Liver (tissue), 8 donors: ENCODE measurements at regions not wholly inside any gene's neighbourhood (a gene's known extent, or its start where the extent isn't known, plus 50 kb on each side); places are given as distances from the start of the nearest gene placed in this dataset.

ENCODE experiments used
- DNase-seq: peaks from one replicate; pipeline ENCODE4 v3.0.0-alpha.2; 2017; ENCODE audit warnings: low spot score
- H3K27ac ChIP-seq, 2 donors: one replicate each; pipeline ENCODE4 v1.7.0; 2013; ENCODE audit warnings: inconsistent platforms in 2 of 2, low read length in 2 of 2, control low read depth in 1 of 2, low read depth in 1 of 2, mild to moderate bottlenecking in 1 of 2
- H3K27me3 ChIP-seq, 4 donors: one replicate each; pipeline versions ENCODE4 v1.6.1 to v1.7.0; 2013; ENCODE audit warnings: low read length in 3 of 4, inconsistent platforms in 1 of 4, mild to moderate bottlenecking in 1 of 4, moderate library complexity in 1 of 4; ENCODE audit not compliant: control insufficient read depth in 4 of 4, insufficient read depth in 4 of 4
- H3K36me3 ChIP-seq, 4 donors: one replicate each; pipeline versions ENCODE4 v1.6.1 to v1.7.0; 2013; ENCODE audit warnings: low read length in 3 of 4, mild to moderate bottlenecking in 3 of 4, low read depth in 1 of 4, moderate library complexity in 1 of 4; ENCODE audit not compliant: control insufficient read depth in 4 of 4, insufficient read depth in 3 of 4
- H3K4me1 ChIP-seq, 4 donors: one replicate each; pipeline versions ENCODE4 v1.6.1 to v1.7.0; 2013; ENCODE audit warnings: low read length in 3 of 4, mild to moderate bottlenecking in 3 of 4, moderate library complexity in 1 of 4; ENCODE audit not compliant: control insufficient read depth in 4 of 4, insufficient read depth in 4 of 4
- H3K4me3 ChIP-seq, 3 donors: one replicate each; pipeline versions ENCODE4 v1.6.1 to v1.7.0; 2013; ENCODE audit warnings: low read length in 3 of 3, control low read depth in 1 of 3, low read depth in 1 of 3, mild to moderate bottlenecking in 1 of 3
- H3K9ac ChIP-seq, 2 donors: one replicate each; pipeline ENCODE4 v1.7.0; 2013; ENCODE audit warnings: low read length in 2 of 2, mild to moderate bottlenecking in 2 of 2, moderate library complexity in 2 of 2, control low read depth in 1 of 2, low read depth in 1 of 2
- H3K9me3 ChIP-seq, 4 donors: one replicate each; pipeline versions ENCODE4 v1.6.1 to v1.7.0; 2013; ENCODE audit warnings: low read length in 3 of 4; ENCODE audit not compliant: control insufficient read depth in 4 of 4
- ATF3 ChIP-seq: IDR thresholded peaks from 2 replicates; pipeline ENCODE4 v1.6.1; 2016; ENCODE audit warnings: antibody characterized with exemption
- CTCF ChIP-seq: fragments of 150-350 bp; IDR thresholded peaks from 2 replicates; pipeline ENCODE4 v1.5.1; 2017; ENCODE audit warnings: improper control_type of control experiment, low read depth, low read length; ENCODE audit not compliant: missing input control
- EGR1 ChIP-seq, 2 donors: IDR thresholded peaks; 2 replicates each; pipeline ENCODE4 v1.6.1; 2016 to 2018; ENCODE audit warnings: antibody characterized with exemption in 2 of 2, low read depth in 2 of 2
- FOXA2 ChIP-seq: IDR thresholded peaks from 2 replicates; pipeline ENCODE4 v1.6.1; 2016; ENCODE audit warnings: antibody characterized with exemption
- GABPA ChIP-seq, 2 donors: IDR thresholded peaks in 1 of 2; conservative IDR thresholded peaks in 1 of 2; 2 replicates each; pipeline ENCODE4 v1.6.1; 2016; ENCODE audit warnings: antibody characterized with exemption in 2 of 2, mild to moderate bottlenecking in 1 of 2, moderate library complexity in 1 of 2
- HNF4A ChIP-seq, 2 donors: conservative IDR thresholded peaks; 2 replicates each; pipeline ENCODE4 v1.6.1; 2016; ENCODE audit warnings: antibody characterized with exemption in 2 of 2, mild to moderate bottlenecking in 2 of 2
- HNF4G ChIP-seq: IDR thresholded peaks from 2 replicates; pipeline ENCODE4 v1.6.1; 2016; ENCODE audit warnings: antibody characterized with exemption
- JUND ChIP-seq, 2 donors: IDR thresholded peaks; 2 replicates each; pipeline ENCODE4 v1.6.1; 2016; ENCODE audit warnings: antibody characterized with exemption in 2 of 2
- MAX ChIP-seq: IDR thresholded peaks from 2 replicates; pipeline ENCODE4 v1.6.1; 2016; ENCODE audit warnings: antibody characterized with exemption
- NR2F2 ChIP-seq: IDR thresholded peaks from 2 replicates; pipeline ENCODE4 v1.6.1; 2016; ENCODE audit warnings: antibody characterized with exemption
- RAD21 ChIP-seq, 2 donors: IDR thresholded peaks; 2 replicates each; pipeline ENCODE4 v1.6.1; 2016; ENCODE audit warnings: antibody characterized with exemption in 2 of 2, mild to moderate bottlenecking in 2 of 2
- REST ChIP-seq: IDR thresholded peaks from 2 replicates; pipeline ENCODE4 v1.6.1; 2016; ENCODE audit warnings: antibody characterized with exemption, mild to moderate bottlenecking
- SP1 ChIP-seq: IDR thresholded peaks from 2 replicates; pipeline ENCODE4 v1.6.1; 2018; ENCODE audit warnings: antibody characterized with exemption, mild to moderate bottlenecking
- TAF1 ChIP-seq: conservative IDR thresholded peaks from 2 replicates; pipeline ENCODE4 v1.6.1; 2016; ENCODE audit warnings: antibody characterized with exemption, mild to moderate bottlenecking
- YY1 ChIP-seq: IDR thresholded peaks from 2 replicates; pipeline ENCODE4 v1.6.1; 2016; ENCODE audit warnings: antibody characterized with exemption, mild to moderate bottlenecking
- WGBS: extraction: QIAGEN DNeasy Blood & Tissue Kit; methylation state at CpG from one replicate; pipeline ENCODE4 v1.1.7; 2013; 5-methylcytosine and 5-hydroxymethylcytosine counted together
- donor health status: healthy.
- donor health status: healthy.
- donor health status: healthy.
- donor health status: healthy.
- donor health status: healthy.

GRCh38 chr4:31651541-31651940 is 931.4 kb downstream of the PCDH7 start:
- H3K36me3 ChIP-seq = no peaks in the 10 kb centered on the region
- no peak overlapping the region for H3K9ac ChIP-seq
- H3K27ac ChIP-seq = no peak overlapping the region
- H3K4me3 ChIP-seq = no peak overlapping the region
- no peak for DNase-seq
- H3K27me3 ChIP-seq = no peaks in the 10 kb centered on the region
- no peaks in the 10 kb centered on the region for H3K4me1 ChIP-seq
- no peak for TF ChIP-seq RAD21 (IDR thresholded peaks at IDR 0.05)
- no peak for TF ChIP-seq CTCF
- no peaks in the 10 kb centered on the region for H3K9me3 ChIP-seq
- WGBS = 47% methylated on average over 1 of the region's 1 CpG

- no peaks in the 10 kb centered on the region for H3K27me3 ChIP-seq
- H3K9ac ChIP-seq = no peak overlapping the region
- H3K27ac ChIP-seq = no peak overlapping the region
- no peaks in the 10 kb centered on the region for H3K9me3 ChIP-seq
- no peak overlapping the region for H3K4me3 ChIP-seq
- TF ChIP-seq CTCF (no peak), HNF4A (conservative IDR thresholded peaks at IDR 0.05) (no peak), FOXA2 (no peak), JUND (IDR thresholded peaks at IDR 0.05) (no peak), HNF4G (no peak), RAD21 (IDR thresholded peaks at IDR 0.05) (no peak), TAF1 (no peak), YY1 (no peak), ATF3 (no peak), EGR1 (IDR thresholded peaks at IDR 0.05; ENCODE audit: low read depth in 2 of 2) (no peak), MAX (no peak), SP1 (no peak), REST (no peak), GABPA (IDR thresholded peaks at IDR 0.05 in 1 of 2, conservative IDR thresholded peaks at IDR 0.05 in 1 of 2) (no peak), NR2F2 (no peak)
- no peaks in the 10 kb centered on the region for H3K36me3 ChIP-seq
- no peaks in the 10 kb centered on the region for H3K4me1 ChIP-seq
- no peak for DNase-seq
Measured at GRCh38 chr4:31655328-31655727, 935.2 kb downstream of the PCDH7 start.
